HepG2 (cell line): ENCODE measurements at regions not wholly inside any gene's neighbourhood (a gene's known extent, or its start where the extent isn't known, plus 50 kb on each side); places are given as distances from the start of the nearest gene placed in this dataset.

Experiments used
- ATAC-seq: fragments of 200-7000 bp; cut with Tn5 transposase; 3 replicates; pipeline ENCODE4 v1.9.1; 2020; ENCODE audit warnings: mild to moderate bottlenecking, moderate library complexity
- BruUV-seq: library from RNA; stranded (reverse); fragments of 400-500 nt; replicated peaks from 2 replicates; lab custom pipeline; 2021; lab: Mats Ljungman, UMichigan
- CTCF ChIA-PET: fragments of 300-600 bp; formaldehyde crosslinking; extraction: SDS; loops from one replicate; lab custom pipeline; 2021; ENCODE audit warnings: low total read pairs, inconsistent platforms, low intra/inter-chr PET ratio; lab: Yijun Ruan, JAX
- POLR2A ChIA-PET: fragments of 350-600 bp; sonication (Branson Sonifier 250); formaldehyde crosslinking; loops from one replicate; lab custom pipeline; 2020; ENCODE audit warnings: antibody characterized with exemption, inconsistent platforms; lab: Yijun Ruan, JAX
- DNase-seq: peaks from one replicate; pipeline ENCODE4 v3.0.0-alpha.2; 2015; ENCODE audit warnings: low spot score
- FAIRE-seq: peaks from 3 replicates; lab custom pipeline; 2011; peaks lifted over from hg19 to GRCh38; lab: Jason Lieb, UNC
- H2AFZ ChIP-seq: one replicate; pipeline ENCODE4 v1.6.1; 2011; ENCODE audit warnings: low read length, inconsistent platforms
- H3K27ac ChIP-seq: fragments of 300-600 bp; 3 replicates; pipeline ENCODE4 v1.8.0; 2011; ENCODE audit warnings: mixed run types, mild to moderate bottlenecking, mixed read lengths, low read length, inconsistent platforms; ENCODE audit not compliant: insufficient read depth; ENCODE audit errors: extremely low read length
- H3K27me3 ChIP-seq, 2 experiments: fragments of 200-600 bp in 1 of 2; 2 replicates in 1 of 2; 3 replicates in 1 of 2; pipeline versions ENCODE4 v1.6.0 to v1.8.0; 2011; ENCODE audit warnings: low read length in 2 of 2, mild to moderate bottlenecking in 2 of 2, moderate library complexity in 2 of 2, inconsistent platforms in 1 of 2; ENCODE audit not compliant: insufficient read depth in 2 of 2, control insufficient read depth in 1 of 2
- H3K36me3 ChIP-seq, 2 experiments: fragments of 200-600 bp in 1 of 2; replicated peaks in 1 of 2; 2 replicates in 1 of 2; 3 replicates in 1 of 2; pipeline versions ENCODE4 v1.5.1 to v1.8.0; 2011; ENCODE audit warnings: low read length in 2 of 2, inconsistent platforms in 1 of 2; ENCODE audit not compliant: insufficient read depth in 2 of 2, control insufficient read depth in 1 of 2
- H3K4me1 ChIP-seq: 2 replicates; pipeline ENCODE4 v1.5.1; 2012; ENCODE audit warnings: low read length, inconsistent platforms; ENCODE audit not compliant: insufficient read depth
- H3K4me2 ChIP-seq: 2 replicates; pipeline ENCODE4 v1.6.0; 2011; ENCODE audit warnings: low read depth, low read length, inconsistent platforms
- H3K4me3 ChIP-seq, 3 experiments: fragments of 200-600 bp in 1 of 3; sonication (generic), shearing (Covaris generic) in 1 of 3; replicated peaks in 1 of 3; 2 replicates each; pipeline ENCODE4 v1.5.1; 2011 to 2016; ENCODE audit warnings: low read length in 3 of 3, inconsistent platforms in 2 of 3, low read depth in 2 of 3, mild to moderate bottlenecking in 2 of 3, control low read depth in 1 of 3, mixed read lengths in 1 of 3; ENCODE audit not compliant: insufficient read depth in 1 of 3
- H3K79me2 ChIP-seq: one replicate; pipeline ENCODE4 v1.6.1; 2011; ENCODE audit warnings: low read length, inconsistent platforms; ENCODE audit not compliant: insufficient read depth
- H3K9ac ChIP-seq: 2 replicates; pipeline ENCODE4 v1.6.0; 2011; ENCODE audit warnings: mild to moderate bottlenecking, low read depth, low read length, inconsistent platforms; ENCODE audit not compliant: insufficient read depth
- H3K9me3 ChIP-seq: 2 replicates; pipeline ENCODE4 v1.5.1; 2012; ENCODE audit warnings: mild to moderate bottlenecking, low read length
- H4K20me1 ChIP-seq: 2 replicates; pipeline ENCODE4 v1.6.0; 2011; ENCODE audit warnings: inconsistent platforms, mild to moderate bottlenecking, low read length, moderate library complexity; ENCODE audit not compliant: insufficient read depth
- GFI1 ChIP-seq: sonication (generic); formaldehyde crosslinking; IDR thresholded peaks from 2 replicates; pipeline ENCODE4 v1.5.0; 2020; ENCODE audit warnings: missing genetic modification reagents, mild to moderate bottlenecking, borderline replicate concordance
- HNRNPK ChIP-seq: fragments of 200-400 bp; formaldehyde crosslinking; IDR thresholded peaks from 2 replicates; pipeline ENCODE4 v1.6.1; 2018; ENCODE audit warnings: low read length, low read depth, moderate library complexity, mild to moderate bottlenecking; ENCODE audit not compliant: poor library complexity, severe bottlenecking
- TOPORS ChIP-seq: sonication (generic); formaldehyde crosslinking; IDR thresholded peaks from 2 replicates; pipeline ENCODE4 v1.8.0; 2023; ENCODE audit warnings: mild to moderate bottlenecking, missing genetic modification reagents
- XBP1 ChIP-seq: sonication (generic); formaldehyde crosslinking; IDR thresholded peaks from 2 replicates; pipeline ENCODE4 v1.5.0; 2020; ENCODE audit warnings: missing genetic modification reagents
- WGBS: methylation state at CpG from one replicate; pipeline ENCODE4 v1.1.6; 2017; ENCODE audit warnings: low lambda C conversion rate; 5-methylcytosine and 5-hydroxymethylcytosine counted together
- in situ Hi-C: cut with HindIII; loops from 2 replicates; pipeline ENCODE4 v1.10.0; 2017; ENCODE audit warnings: low pct_unique_long_range_greater_than_20kb; ENCODE audit not compliant: extremely low pct_ligation_motif_present
- intact Hi-C: fragments of 100-400 bp; cut with micrococcal nuclease; formaldehyde crosslinking; loops from one replicate; pipeline ENCODE4 v1.10.0; 2022; ENCODE audit not compliant: unreplicated experiment
- TF ChIP-seq, protein P1 (sequence below): sonication (generic); formaldehyde crosslinking; IDR thresholded peaks from 2 replicates; pipeline ENCODE4 v1.4.0; 2020; ENCODE audit warnings: mild to moderate bottlenecking, missing genetic modification reagents
- TF ChIP-seq, protein P2 (sequence below): sonication (generic); formaldehyde crosslinking; IDR thresholded peaks from 2 replicates; pipeline ENCODE4 v1.4.0; 2020; ENCODE audit warnings: missing genetic modification reagents

DNA sequence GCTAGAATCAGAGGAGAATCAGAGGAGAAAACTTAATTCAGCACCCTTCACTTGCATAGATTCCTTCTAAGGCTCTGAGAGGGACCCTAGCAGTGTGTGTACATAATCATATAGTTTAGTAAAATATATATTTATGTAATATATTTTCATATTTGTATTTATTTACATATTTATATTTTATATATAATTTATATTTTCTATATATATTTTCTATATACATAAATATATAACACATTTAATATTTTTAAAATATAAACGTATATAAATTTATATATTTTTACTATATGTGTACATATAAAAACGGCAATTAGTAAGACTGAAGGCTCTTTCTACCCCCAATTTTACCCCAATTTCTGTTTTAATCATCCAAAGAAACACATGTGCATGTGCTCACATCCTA, 80.3 kb downstream of the NXPE2 start:
- no peak overlapping the region for H3K27ac ChIP-seq
- ATAC-seq, result no peak
- no peaks in the 10 kb centered on the region for H4K20me1 ChIP-seq
- ChIA-PET POLR2A (no interaction called here), CTCF (no interaction called here)
- no peaks in the 10 kb centered on the region for H3K4me1 ChIP-seq
- in situ Hi-C loops (no loop called here), intact Hi-C loops (no loop called here)
- BruUV-seq, result no TSS peak
- no peak overlapping the region for H2AFZ ChIP-seq
- H3K27me3 ChIP-seq, result no peaks in the 10 kb centered on the region; a peak in 1 of 5 replicates
- no peaks in the 10 kb centered on the region for H3K9me3 ChIP-seq
- no peaks in the 10 kb centered on the region for H3K36me3 ChIP-seq
- no peak overlapping the region for H3K4me3 ChIP-seq
- no peak overlapping the region for H3K9ac ChIP-seq
- TF ChIP-seq, protein P1, sequence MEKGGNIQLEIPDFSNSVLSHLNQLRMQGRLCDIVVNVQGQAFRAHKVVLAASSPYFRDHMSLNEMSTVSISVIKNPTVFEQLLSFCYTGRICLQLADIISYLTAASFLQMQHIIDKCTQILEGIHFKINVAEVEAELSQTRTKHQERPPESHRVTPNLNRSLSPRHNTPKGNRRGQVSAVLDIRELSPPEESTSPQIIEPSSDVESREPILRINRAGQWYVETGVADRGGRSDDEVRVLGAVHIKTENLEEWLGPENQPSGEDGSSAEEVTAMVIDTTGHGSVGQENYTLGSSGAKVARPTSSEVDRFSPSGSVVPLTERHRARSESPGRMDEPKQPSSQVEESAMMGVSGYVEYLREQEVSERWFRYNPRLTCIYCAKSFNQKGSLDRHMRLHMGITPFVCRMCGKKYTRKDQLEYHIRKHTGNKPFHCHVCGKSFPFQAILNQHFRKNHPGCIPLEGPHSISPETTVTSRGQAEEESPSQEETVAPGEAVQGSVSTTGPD (CRISPR knock-in tag), result no peak
- TF ChIP-seq XBP1, result no peak
- TF ChIP-seq TOPORS, result no peak
- no peak for TF ChIP-seq GFI1 (CRISPR knock-in tag)
- TF ChIP-seq, protein P2, sequence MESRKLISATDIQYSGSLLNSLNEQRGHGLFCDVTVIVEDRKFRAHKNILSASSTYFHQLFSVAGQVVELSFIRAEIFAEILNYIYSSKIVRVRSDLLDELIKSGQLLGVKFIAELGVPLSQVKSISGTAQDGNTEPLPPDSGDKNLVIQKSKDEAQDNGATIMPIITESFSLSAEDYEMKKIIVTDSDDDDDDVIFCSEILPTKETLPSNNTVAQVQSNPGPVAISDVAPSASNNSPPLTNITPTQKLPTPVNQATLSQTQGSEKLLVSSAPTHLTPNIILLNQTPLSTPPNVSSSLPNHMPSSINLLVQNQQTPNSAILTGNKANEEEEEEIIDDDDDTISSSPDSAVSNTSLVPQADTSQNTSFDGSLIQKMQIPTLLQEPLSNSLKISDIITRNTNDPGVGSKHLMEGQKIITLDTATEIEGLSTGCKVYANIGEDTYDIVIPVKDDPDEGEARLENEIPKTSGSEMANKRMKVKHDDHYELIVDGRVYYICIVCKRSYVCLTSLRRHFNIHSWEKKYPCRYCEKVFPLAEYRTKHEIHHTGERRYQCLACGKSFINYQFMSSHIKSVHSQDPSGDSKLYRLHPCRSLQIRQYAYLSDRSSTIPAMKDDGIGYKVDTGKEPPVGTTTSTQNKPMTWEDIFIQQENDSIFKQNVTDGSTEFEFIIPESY (CRISPR knock-in tag), result no peak
- TF ChIP-seq HNRNPK, result no peak
- WGBS, result 4% methylated on average over 2 of the region's 2 CpGs
- DNase-seq, result no peak
- H3K4me2 ChIP-seq, result no peak overlapping the region
- FAIRE-seq, result no peak
- H3K79me2 ChIP-seq, result no peaks in the 10 kb centered on the region
